SK-N-SH treated with all-trans-retinoic acid at 6 μM for 48 hours (cell line): ENCODE measurements at regions not wholly inside any gene's neighbourhood (a gene's known extent, or its start where the extent isn't known, plus 50 kb on each side); places are given as distances from the start of the nearest gene placed in this dataset.

Experiments used
- ATAC-seq: fragments of 200-7000 bp; cut with Tn5 transposase; 3 replicates; pipeline ENCODE4 v1.9.1; 2020; ENCODE audit warnings: mild to moderate bottlenecking, moderate library complexity
- ARNTL ChIP-seq: fragments of 450-650 bp; formaldehyde crosslinking; IDR thresholded peaks from 2 replicates; pipeline ENCODE4 v1.5.0; 2020; ENCODE audit warnings: low read depth, mild to moderate bottlenecking, moderate library complexity, borderline replicate concordance
- BACH2 ChIP-seq: fragments of 250-450 bp; sonication (Bioruptor Pico); IDR thresholded peaks from 2 replicates; pipeline ENCODE4 v1.9.0; 2021; ENCODE audit warnings: mild to moderate bottlenecking, borderline replicate concordance
- CSDC2 ChIP-seq: fragments of 250-450 bp; sonication (Bioruptor Pico); IDR thresholded peaks from 2 replicates; pipeline ENCODE4 v1.5.0; 2020; ENCODE audit warnings: mild to moderate bottlenecking, moderate library complexity
- ESRRG ChIP-seq: fragments of 250-450 bp; sonication (Bioruptor Pico); IDR thresholded peaks from 2 replicates; pipeline ENCODE4 v1.6.1; 2021; ENCODE audit warnings: mild to moderate bottlenecking
- GLIS3 ChIP-seq: fragments of 250-450 bp; sonication (Bioruptor Pico); IDR thresholded peaks from 2 replicates; pipeline ENCODE4 v1.5.0; 2020; ENCODE audit warnings: mild to moderate bottlenecking, moderate library complexity
- ISL1 ChIP-seq: fragments of 250-450 bp; sonication (Bioruptor Pico); IDR thresholded peaks from 2 replicates; pipeline ENCODE4 v2.1.2; 2022; ENCODE audit warnings: mild to moderate bottlenecking, moderate library complexity
- OSR1 ChIP-seq: fragments of 250-450 bp; sonication (Bioruptor Pico); IDR thresholded peaks from 2 replicates; pipeline ENCODE4 v1.8.0; 2022; ENCODE audit warnings: moderate library complexity, mild to moderate bottlenecking, inconsistent platforms
- PPARA ChIP-seq: fragments of 250-450 bp; sonication (Bioruptor Pico); IDR thresholded peaks from 2 replicates; pipeline ENCODE4 v1.5.0; 2020; ENCODE audit warnings: mild to moderate bottlenecking, borderline replicate concordance
- RARB ChIP-seq: fragments of 250-450 bp; sonication (Bioruptor Pico); IDR thresholded peaks from 2 replicates; pipeline ENCODE4 v1.8.0; 2021; ENCODE audit warnings: mild to moderate bottlenecking, moderate library complexity
- SNAI2 ChIP-seq: fragments of 250-450 bp; sonication (Bioruptor Pico); IDR thresholded peaks from 2 replicates; pipeline ENCODE4 v1.5.0; 2020; ENCODE audit warnings: mild to moderate bottlenecking, moderate library complexity
- TCF4 ChIP-seq: fragments of 250-450 bp; sonication (Bioruptor Pico); IDR thresholded peaks from 2 replicates; pipeline ENCODE4 v1.8.0; 2021; ENCODE audit warnings: mild to moderate bottlenecking, moderate library complexity, borderline replicate concordance
- TOX ChIP-seq: fragments of 250-450 bp; sonication (Bioruptor Pico); IDR thresholded peaks from 2 replicates; pipeline ENCODE4 v1.8.0; 2021; ENCODE audit warnings: mild to moderate bottlenecking, moderate library complexity, borderline replicate concordance
- ZFP3 ChIP-seq: fragments of 250-450 bp; sonication (Bioruptor Pico); IDR thresholded peaks from 2 replicates; pipeline ENCODE4 v1.5.0; 2020; ENCODE audit warnings: mild to moderate bottlenecking, moderate library complexity
- ZFP30 ChIP-seq: fragments of 450-650 bp; formaldehyde crosslinking; IDR thresholded peaks from 2 replicates; pipeline ENCODE4 v1.5.0; 2022; ENCODE audit warnings: mild to moderate bottlenecking, moderate library complexity
- ZNF565 ChIP-seq: fragments of 450-650 bp; formaldehyde crosslinking; conservative IDR thresholded peaks from 2 replicates; pipeline ENCODE4 v1.5.0; 2020; ENCODE audit warnings: low read depth, mild to moderate bottlenecking, moderate library complexity
- ZNF70 ChIP-seq: fragments of 450-650 bp; formaldehyde crosslinking; IDR thresholded peaks from 2 replicates; pipeline ENCODE4 v1.5.0; 2020; ENCODE audit warnings: mild to moderate bottlenecking, moderate library complexity
- ZNF8 ChIP-seq: fragments of 450-650 bp; formaldehyde crosslinking; IDR thresholded peaks from 2 replicates; pipeline ENCODE4 v1.5.0; 2020; ENCODE audit warnings: mild to moderate bottlenecking, moderate library complexity
- TF ChIP-seq, protein P1 (sequence below): fragments of 250-450 bp; sonication (Bioruptor Pico); IDR thresholded peaks from 2 replicates; pipeline ENCODE4 v1.5.1; 2021; ENCODE audit warnings: mild to moderate bottlenecking, moderate library complexity
- TF ChIP-seq, protein P2 (sequence below): fragments of 250-450 bp; sonication (Bioruptor Pico); IDR thresholded peaks from 2 replicates; pipeline ENCODE4 v1.8.0; 2020; ENCODE audit warnings: mild to moderate bottlenecking, moderate library complexity, borderline replicate concordance
- TF ChIP-seq, protein P3 (sequence below): fragments of 250-450 bp; sonication (Bioruptor Pico); IDR thresholded peaks from 2 replicates; pipeline ENCODE4 v1.5.1; 2020; ENCODE audit warnings: low read depth, mild to moderate bottlenecking, moderate library complexity
- TF ChIP-seq, protein P4 (sequence below): fragments of 250-450 bp; sonication (Bioruptor Pico); IDR thresholded peaks from 2 replicates; pipeline ENCODE4 v1.5.0; 2020; ENCODE audit warnings: mild to moderate bottlenecking, moderate library complexity
- TF ChIP-seq, protein P5 (sequence below): fragments of 250-450 bp; sonication (Bioruptor Pico); IDR thresholded peaks from 2 replicates; pipeline ENCODE4 v1.8.0; 2021; ENCODE audit warnings: low read depth, mild to moderate bottlenecking, moderate library complexity, borderline replicate concordance

- TF ChIP-seq ZFP30, result no peak
- TF ChIP-seq, protein P1, sequence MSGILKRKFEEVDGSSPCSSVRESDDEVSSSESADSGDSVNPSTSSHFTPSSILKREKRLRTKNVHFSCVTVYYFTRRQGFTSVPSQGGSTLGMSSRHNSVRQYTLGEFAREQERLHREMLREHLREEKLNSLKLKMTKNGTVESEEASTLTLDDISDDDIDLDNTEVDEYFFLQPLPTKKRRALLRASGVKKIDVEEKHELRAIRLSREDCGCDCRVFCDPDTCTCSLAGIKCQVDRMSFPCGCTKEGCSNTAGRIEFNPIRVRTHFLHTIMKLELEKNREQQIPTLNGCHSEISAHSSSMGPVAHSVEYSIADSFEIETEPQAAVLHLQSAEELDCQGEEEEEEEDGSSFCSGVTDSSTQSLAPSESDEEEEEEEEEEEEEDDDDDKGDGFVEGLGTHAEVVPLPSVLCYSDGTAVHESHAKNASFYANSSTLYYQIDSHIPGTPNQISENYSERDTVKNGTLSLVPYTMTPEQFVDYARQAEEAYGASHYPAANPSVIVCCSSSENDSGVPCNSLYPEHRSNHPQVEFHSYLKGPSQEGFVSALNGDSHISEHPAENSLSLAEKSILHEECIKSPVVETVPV (CRISPR knock-in tag), result no peak
- TF ChIP-seq ISL1 (CRISPR knock-in tag), result no peak
- no peak for TF ChIP-seq GLIS3 (CRISPR knock-in tag)
- TF ChIP-seq ESRRG (CRISPR knock-in tag), result no peak
- TF ChIP-seq ZNF8, result no peak
- no peak for TF ChIP-seq TOX (CRISPR knock-in tag)
- no peak for TF ChIP-seq BACH2 (CRISPR knock-in tag)
- no peak for TF ChIP-seq ZFP3 (CRISPR knock-in tag)
- TF ChIP-seq RARB (CRISPR knock-in tag), result no peak
- ATAC-seq, result no peak
Observed at GRCh38 chr16:54366943-54367342, 80.4 kb upstream of the IRX3 start.

DNA sequence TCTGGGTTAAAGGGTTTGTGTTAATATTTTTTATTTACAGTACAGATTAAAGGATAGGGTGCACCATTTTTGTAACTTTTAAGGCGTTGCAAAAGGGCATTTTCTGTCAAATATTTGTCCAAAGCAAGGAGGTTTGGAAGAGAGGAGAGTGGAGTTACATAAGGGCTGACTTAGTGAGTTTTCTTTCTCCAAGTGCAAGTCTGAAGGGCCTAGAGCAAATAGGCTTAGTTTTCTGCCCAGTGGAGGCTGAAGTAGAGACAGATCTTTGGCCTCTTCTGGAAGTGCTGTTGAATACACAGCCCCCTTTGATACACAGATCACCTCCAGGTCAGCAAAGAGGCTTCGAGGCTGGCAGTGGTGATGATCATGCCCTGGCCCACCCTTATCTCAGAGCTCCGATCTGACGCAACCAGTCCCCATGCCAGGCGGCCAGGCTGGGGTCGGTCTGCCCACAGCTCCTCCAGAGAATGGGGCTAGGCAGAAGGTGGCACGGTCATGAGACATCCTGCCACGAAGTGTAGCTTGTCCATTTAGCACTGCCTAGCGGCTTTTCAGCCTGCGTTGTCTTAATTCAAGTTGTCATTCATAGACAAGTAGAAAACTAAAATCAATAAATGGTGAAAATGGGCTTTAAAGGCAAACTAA is 79.5 kb upstream of the IRX3 start:
- TF ChIP-seq, protein P1 (CRISPR knock-in tag), result no peak
- no peak for TF ChIP-seq BACH2 (CRISPR knock-in tag)
- no peak for ATAC-seq

GRCh38 chr16:54363766-54364165 is 77.2 kb upstream of the IRX3 start:
- no peak for ATAC-seq
- TF ChIP-seq, protein P2, sequence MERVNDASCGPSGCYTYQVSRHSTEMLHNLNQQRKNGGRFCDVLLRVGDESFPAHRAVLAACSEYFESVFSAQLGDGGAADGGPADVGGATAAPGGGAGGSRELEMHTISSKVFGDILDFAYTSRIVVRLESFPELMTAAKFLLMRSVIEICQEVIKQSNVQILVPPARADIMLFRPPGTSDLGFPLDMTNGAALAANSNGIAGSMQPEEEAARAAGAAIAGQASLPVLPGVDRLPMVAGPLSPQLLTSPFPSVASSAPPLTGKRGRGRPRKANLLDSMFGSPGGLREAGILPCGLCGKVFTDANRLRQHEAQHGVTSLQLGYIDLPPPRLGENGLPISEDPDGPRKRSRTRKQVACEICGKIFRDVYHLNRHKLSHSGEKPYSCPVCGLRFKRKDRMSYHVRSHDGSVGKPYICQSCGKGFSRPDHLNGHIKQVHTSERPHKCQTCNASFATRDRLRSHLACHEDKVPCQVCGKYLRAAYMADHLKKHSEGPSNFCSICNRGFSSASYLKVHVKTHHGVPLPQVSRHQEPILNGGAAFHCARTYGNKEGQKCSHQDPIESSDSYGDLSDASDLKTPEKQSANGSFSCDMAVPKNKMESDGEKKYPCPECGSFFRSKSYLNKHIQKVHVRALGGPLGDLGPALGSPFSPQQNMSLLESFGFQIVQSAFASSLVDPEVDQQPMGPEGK, result no peak
- TF ChIP-seq ZFP30 (no peak), CSDC2 (CRISPR knock-in tag) (no peak), ZNF70 (no peak), ISL1 (CRISPR knock-in tag) (no peak), TCF4 (CRISPR knock-in tag) (no peak), BACH2 (CRISPR knock-in tag) (no peak), TOX (CRISPR knock-in tag) (no peak), SNAI2 (CRISPR knock-in tag) (no peak), ZFP3 (CRISPR knock-in tag) (no peak), GLIS3 (CRISPR knock-in tag) (no peak), OSR1 (CRISPR knock-in tag) (no peak), RARB (CRISPR knock-in tag) (no peak), ARNTL (CRISPR knock-in tag) (no peak), PPARA (no peak), ZNF565 (CRISPR knock-in tag) (no peak)
- TF ChIP-seq, protein P3, sequence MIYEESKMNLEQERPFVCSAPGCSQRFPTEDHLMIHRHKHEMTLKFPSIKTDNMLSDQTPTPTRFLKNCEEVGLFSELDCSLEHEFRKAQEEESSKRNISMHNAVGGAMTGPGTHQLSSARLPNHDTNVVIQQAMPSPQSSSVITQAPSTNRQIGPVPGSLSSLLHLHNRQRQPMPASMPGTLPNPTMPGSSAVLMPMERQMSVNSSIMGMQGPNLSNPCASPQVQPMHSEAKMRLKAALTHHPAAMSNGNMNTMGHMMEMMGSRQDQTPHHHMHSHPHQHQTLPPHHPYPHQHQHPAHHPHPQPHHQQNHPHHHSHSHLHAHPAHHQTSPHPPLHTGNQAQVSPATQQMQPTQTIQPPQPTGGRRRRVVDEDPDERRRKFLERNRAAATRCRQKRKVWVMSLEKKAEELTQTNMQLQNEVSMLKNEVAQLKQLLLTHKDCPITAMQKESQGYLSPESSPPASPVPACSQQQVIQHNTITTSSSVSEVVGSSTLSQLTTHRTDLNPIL (CRISPR knock-in tag), result no peak
- TF ChIP-seq, protein P4, sequence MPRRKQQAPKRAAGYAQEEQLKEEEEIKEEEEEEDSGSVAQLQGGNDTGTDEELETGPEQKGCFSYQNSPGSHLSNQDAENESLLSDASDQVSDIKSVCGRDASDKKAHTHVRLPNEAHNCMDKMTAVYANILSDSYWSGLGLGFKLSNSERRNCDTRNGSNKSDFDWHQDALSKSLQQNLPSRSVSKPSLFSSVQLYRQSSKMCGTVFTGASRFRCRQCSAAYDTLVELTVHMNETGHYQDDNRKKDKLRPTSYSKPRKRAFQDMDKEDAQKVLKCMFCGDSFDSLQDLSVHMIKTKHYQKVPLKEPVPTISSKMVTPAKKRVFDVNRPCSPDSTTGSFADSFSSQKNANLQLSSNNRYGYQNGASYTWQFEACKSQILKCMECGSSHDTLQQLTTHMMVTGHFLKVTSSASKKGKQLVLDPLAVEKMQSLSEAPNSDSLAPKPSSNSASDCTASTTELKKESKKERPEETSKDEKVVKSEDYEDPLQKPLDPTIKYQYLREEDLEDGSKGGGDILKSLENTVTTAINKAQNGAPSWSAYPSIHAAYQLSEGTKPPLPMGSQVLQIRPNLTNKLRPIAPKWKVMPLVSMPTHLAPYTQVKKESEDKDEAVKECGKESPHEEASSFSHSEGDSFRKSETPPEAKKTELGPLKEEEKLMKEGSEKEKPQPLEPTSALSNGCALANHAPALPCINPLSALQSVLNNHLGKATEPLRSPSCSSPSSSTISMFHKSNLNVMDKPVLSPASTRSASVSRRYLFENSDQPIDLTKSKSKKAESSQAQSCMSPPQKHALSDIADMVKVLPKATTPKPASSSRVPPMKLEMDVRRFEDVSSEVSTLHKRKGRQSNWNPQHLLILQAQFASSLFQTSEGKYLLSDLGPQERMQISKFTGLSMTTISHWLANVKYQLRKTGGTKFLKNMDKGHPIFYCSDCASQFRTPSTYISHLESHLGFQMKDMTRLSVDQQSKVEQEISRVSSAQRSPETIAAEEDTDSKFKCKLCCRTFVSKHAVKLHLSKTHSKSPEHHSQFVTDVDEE (CRISPR knock-in tag), result no peak
- TF ChIP-seq, protein P1 (CRISPR knock-in tag), result no peak
- TF ChIP-seq, protein P5, sequence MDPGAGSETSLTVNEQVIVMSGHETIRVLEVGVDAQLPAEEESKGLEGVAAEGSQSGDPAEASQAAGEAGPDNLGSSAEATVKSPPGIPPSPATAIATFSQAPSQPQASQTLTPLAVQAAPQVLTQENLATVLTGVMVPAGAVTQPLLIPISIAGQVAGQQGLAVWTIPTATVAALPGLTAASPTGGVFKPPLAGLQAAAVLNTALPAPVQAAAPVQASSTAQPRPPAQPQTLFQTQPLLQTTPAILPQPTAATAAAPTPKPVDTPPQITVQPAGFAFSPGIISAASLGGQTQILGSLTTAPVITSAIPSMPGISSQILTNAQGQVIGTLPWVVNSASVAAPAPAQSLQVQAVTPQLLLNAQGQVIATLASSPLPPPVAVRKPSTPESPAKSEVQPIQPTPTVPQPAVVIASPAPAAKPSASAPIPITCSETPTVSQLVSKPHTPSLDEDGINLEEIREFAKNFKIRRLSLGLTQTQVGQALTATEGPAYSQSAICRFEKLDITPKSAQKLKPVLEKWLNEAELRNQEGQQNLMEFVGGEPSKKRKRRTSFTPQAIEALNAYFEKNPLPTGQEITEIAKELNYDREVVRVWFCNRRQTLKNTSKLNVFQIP (CRISPR knock-in tag), result no peak
